ENCODE measurements at regions not wholly inside any gene's neighbourhood (a gene's known extent, or its start where the extent isn't known, plus 50 kb on each side); places are given as distances from the start of the nearest gene placed in this dataset.

GRCh38 chr1:239283216-239283615 is 103.2 kb upstream of the CHRM3 start:
- TF ChIP-seq, protein P1, sequence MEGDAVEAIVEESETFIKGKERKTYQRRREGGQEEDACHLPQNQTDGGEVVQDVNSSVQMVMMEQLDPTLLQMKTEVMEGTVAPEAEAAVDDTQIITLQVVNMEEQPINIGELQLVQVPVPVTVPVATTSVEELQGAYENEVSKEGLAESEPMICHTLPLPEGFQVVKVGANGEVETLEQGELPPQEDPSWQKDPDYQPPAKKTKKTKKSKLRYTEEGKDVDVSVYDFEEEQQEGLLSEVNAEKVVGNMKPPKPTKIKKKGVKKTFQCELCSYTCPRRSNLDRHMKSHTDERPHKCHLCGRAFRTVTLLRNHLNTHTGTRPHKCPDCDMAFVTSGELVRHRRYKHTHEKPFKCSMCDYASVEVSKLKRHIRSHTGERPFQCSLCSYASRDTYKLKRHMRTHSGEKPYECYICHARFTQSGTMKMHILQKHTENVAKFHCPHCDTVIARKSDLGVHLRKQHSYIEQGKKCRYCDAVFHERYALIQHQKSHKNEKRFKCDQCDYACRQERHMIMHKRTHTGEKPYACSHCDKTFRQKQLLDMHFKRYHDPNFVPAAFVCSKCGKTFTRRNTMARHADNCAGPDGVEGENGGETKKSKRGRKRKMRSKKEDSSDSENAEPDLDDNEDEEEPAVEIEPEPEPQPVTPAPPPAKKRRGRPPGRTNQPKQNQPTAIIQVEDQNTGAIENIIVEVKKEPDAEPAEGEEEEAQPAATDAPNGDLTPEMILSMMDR (IDR thresholded peaks at IDR 0.05; ENCODE audit: insufficient read depth, low read length, poor library complexity, severe bottlenecking): no peak
- TF ChIP-seq EZH2phosphoT487 (conservative IDR thresholded peaks at IDR 0.05; ENCODE audit: low read length): no peak
